HG03442 (cell line): ENCODE measurements at regions not wholly inside any gene's neighbourhood (a gene's known extent, or its start where the extent isn't known, plus 50 kb on each side); places are given as distances from the start of the nearest gene placed in this dataset.
"Not testable (repeated sequence)": the region's sequence is repeated elsewhere in the genome, so short reads cannot be mapped to it uniquely, and the experiment has no call there.

ENCODE experiments used
- ATAC-seq: cut with Tn5 transposase; IDR thresholded peaks from one replicate; pipeline ENCODE4 v1.9.1; 2021; ENCODE audit warnings: mild to moderate bottlenecking, moderate library complexity; ENCODE audit not compliant: unreplicated experiment

- ATAC-seq: not testable (repeated sequence)
Observed at GRCh38 chr2:13334071-13334470, 617.3 kb downstream of the TRIB2 start.

- ATAC-seq: no peak
Observed at GRCh38 chr2:13334545-13334944, 617.8 kb downstream of the TRIB2 start.

GRCh38 chr2:13335862-13336535 is 619.3 kb downstream of the TRIB2 start:
- no peak for ATAC-seq

GRCh38 chr2:13351068-13351467 is 634.3 kb downstream of the TRIB2 start:
- ATAC-seq: no peak

GRCh38 chr2:13353083-13353482 is 636.3 kb downstream of the TRIB2 start:
- ATAC-seq: no peak

GRCh38 chr2:13354031-13354430 is 637.3 kb downstream of the TRIB2 start:
- no peak for ATAC-seq

- not testable (repeated sequence) for ATAC-seq
Observed at GRCh38 chr2:13381928-13382327, 665.2 kb downstream of the TRIB2 start.

GRCh38 chr2:13389172-13389571 is 672.4 kb downstream of the TRIB2 start:
- not testable (repeated sequence) for ATAC-seq

- no peak for ATAC-seq
Observed at GRCh38 chr2:13390676-13391075, 673.9 kb downstream of the TRIB2 start.

- no peak for ATAC-seq
Observed at GRCh38 chr2:13401312-13401711, 684.6 kb downstream of the TRIB2 start.

- ATAC-seq: no peak
Observed at GRCh38 chr2:13413989-13414388, 697.3 kb downstream of the TRIB2 start.

GRCh38 chr2:13414897-13415296 is 698.2 kb downstream of the TRIB2 start:
- ATAC-seq: no peak

GRCh38 chr2:13433954-13434353 is 717.2 kb downstream of the TRIB2 start:
- no peak for ATAC-seq

GRCh38 chr2:13443554-13444261 is 727.0 kb downstream of the TRIB2 start:
- ATAC-seq: peak; percentile 92

- no peak for ATAC-seq
Observed at GRCh38 chr2:13462464-13462863, 745.7 kb downstream of the TRIB2 start.

- ATAC-seq: no peak
Observed at GRCh38 chr2:13466076-13466475, 749.3 kb downstream of the TRIB2 start.

GRCh38 chr2:13474538-13474937 is 757.8 kb downstream of the TRIB2 start:
- ATAC-seq: peak; percentile 67

GRCh38 chr2:13480057-13480456 is 763.3 kb downstream of the TRIB2 start:
- ATAC-seq: peak; percentile 64

- no peak for ATAC-seq
Observed at GRCh38 chr2:13481201-13481600, 764.5 kb downstream of the TRIB2 start.

GRCh38 chr2:13485256-13485655 is 768.5 kb downstream of the TRIB2 start:
- no peak for ATAC-seq

- no peak for ATAC-seq
Observed at GRCh38 chr2:13488965-13489364, 772.2 kb downstream of the TRIB2 start.

GRCh38 chr2:13492262-13492661 is 775.5 kb downstream of the TRIB2 start:
- ATAC-seq: no peak

- ATAC-seq: no peak
Observed at GRCh38 chr2:13495051-13495450, 778.3 kb downstream of the TRIB2 start.
